PC-3 (cell line): ENCODE measurements at regions not wholly inside any gene's neighbourhood (a gene's known extent, or its start where the extent isn't known, plus 50 kb on each side); places are given as distances from the start of the nearest gene placed in this dataset.

Experiments
- ATAC-seq: fragments of 200-7000 bp; cut with Tn5 transposase; 2 replicates; pipeline ENCODE4 v1.9.1; 2020; ENCODE audit warnings: mild to moderate bottlenecking, moderate library complexity
- BruUV-seq: library from RNA; stranded (reverse); fragments of 400-500 nt; replicated peaks from 2 replicates; lab custom pipeline; 2021; lab: Mats Ljungman, UMichigan
- CTCF ChIA-PET: fragments of 300-600 bp; sonication (Branson Sonifier 250); formaldehyde crosslinking; loops from one replicate; lab custom pipeline; 2022; ENCODE audit warnings: antibody characterized with exemption; lab: Charles Lee
- POLR2A ChIA-PET: fragments of 300-600 bp; sonication (Branson Sonifier 250); formaldehyde crosslinking; loops from one replicate; lab custom pipeline; 2022; ENCODE audit warnings: antibody characterized with exemption; ENCODE audit not compliant: unreplicated experiment; lab: Charles Lee
- DNase-seq: peaks from one replicate; pipeline ENCODE4 v3.0.0-alpha.2; 2015
- H2AFZ ChIP-seq: fragments of 300-600 bp; sonication (generic); 2 replicates; pipeline ENCODE4 v1.6.0; 2016; ENCODE audit warnings: antibody characterized with exemption, low read length
- H3F3A ChIP-seq: fragments of 300-600 bp; sonication (generic); one replicate; pipeline ENCODE4 v1.6.0; 2017; ENCODE audit warnings: antibody characterized with exemption, low read length, control low read depth, mild to moderate bottlenecking; ENCODE audit not compliant: unreplicated experiment
- H3K27ac ChIP-seq: fragments of 300-600 bp; sonication (generic); 2 replicates; pipeline ENCODE4 v1.5.1; 2016; ENCODE audit warnings: mild to moderate bottlenecking, low read length
- H3K27me3 ChIP-seq: fragments of 300-600 bp; sonication (generic); 2 replicates; pipeline ENCODE4 v1.6.1; 2016; ENCODE audit warnings: low read length, mixed read lengths
- H3K36me3 ChIP-seq: fragments of 300-600 bp; sonication (generic); 2 replicates; pipeline ENCODE4 v1.6.1; 2016; ENCODE audit warnings: low read depth, mixed run types, low read length, mixed read lengths
- H3K4me1 ChIP-seq: fragments of 300-600 bp; sonication (generic); 2 replicates; pipeline ENCODE4 v1.5.1; 2016; ENCODE audit warnings: low read length; ENCODE audit not compliant: insufficient read depth
- H3K4me2 ChIP-seq: fragments of 300-600 bp; sonication (generic); 2 replicates; pipeline ENCODE4 v1.6.0; 2016; ENCODE audit warnings: low read length
- H3K4me3 ChIP-seq: fragments of 300-600 bp; sonication (generic); 2 replicates; pipeline ENCODE4 v1.5.1; 2016; ENCODE audit warnings: mild to moderate bottlenecking, low read length, mixed read lengths
- H3K79me2 ChIP-seq: fragments of 300-600 bp; sonication (generic); 2 replicates; pipeline ENCODE4 v1.6.1; 2017; ENCODE audit warnings: low read length, mixed read lengths
- H3K9ac ChIP-seq: fragments of 300-600 bp; sonication (generic); 2 replicates; pipeline ENCODE4 v1.6.0; 2016; ENCODE audit warnings: mild to moderate bottlenecking, low read length
- H3K9me2 ChIP-seq: fragments of 300-600 bp; sonication (generic); replicated peaks from 2 replicates; pipeline ENCODE4 v1.6.1; 2016; ENCODE audit warnings: mixed run types, low read length, mixed read lengths
- H3K9me3 ChIP-seq: fragments of 300-600 bp; sonication (generic); 2 replicates; pipeline ENCODE4 v1.6.1; 2016; ENCODE audit warnings: low read length, mixed read lengths
- H4K20me1 ChIP-seq: fragments of 300-600 bp; sonication (generic); 2 replicates; pipeline ENCODE4 v1.6.1; 2016; ENCODE audit warnings: low read length, mixed read lengths
- CTCF ChIP-seq: fragments of 300-600 bp; sonication (generic); conservative IDR thresholded peaks from 2 replicates; pipeline ENCODE4 v1.5.1; 2017; ENCODE audit warnings: antibody characterized with exemption, low read depth, mild to moderate bottlenecking, low read length
- EZH2 ChIP-seq: fragments of 300-600 bp; sonication (generic); IDR thresholded peaks from one replicate; pipeline ENCODE4 v1.6.1; 2017; ENCODE audit warnings: antibody characterized with exemption, mild to moderate bottlenecking, low read length; ENCODE audit not compliant: unreplicated experiment
- EZH2phosphoT487 ChIP-seq: fragments of 300-600 bp; sonication (generic); IDR thresholded peaks from 2 replicates; pipeline ENCODE4 v1.6.1; 2018; ENCODE audit warnings: mild to moderate bottlenecking, antibody characterized with exemption, low read length, borderline replicate concordance
- intact Hi-C: fragments of 100-400 bp; cut with micrococcal nuclease; formaldehyde crosslinking; loops from 2 replicates; pipeline ENCODE4 v1.9.0; 2023

GRCh38 chr6:1470040-1470439 lies 80.7 kb downstream of the FOXF2 start:
- CTCF ChIA-PET: no interaction called here
- no peak for ATAC-seq
- BruUV-seq: no TSS peak

GRCh38 chr6:1472643-1473042 lies 83.3 kb downstream of the FOXF2 start:
- H3K27me3 ChIP-seq: 0 out of 2 replicates have a peak, but pooled peaks cover 6% of the 10 kb centered on the region
- no peaks in the 10 kb centered on the region for H3K79me2 ChIP-seq
- H3K4me2 ChIP-seq: no peak overlapping the region
- ATAC-seq: no peak
- no peaks in the 10 kb centered on the region for H3K9me3 ChIP-seq
- H3F3A ChIP-seq: no peaks in the 10 kb centered on the region
- H3K27ac ChIP-seq: no peak overlapping the region
- intact Hi-C loops: no loop called here
- H3K36me3 ChIP-seq: no peaks in the 10 kb centered on the region
- no peak overlapping the region for H3K4me3 ChIP-seq
- no TSS peak for BruUV-seq
- ChIA-PET POLR2A (no interaction called here), CTCF (no interaction called here)
- DNase-seq: no peak
- no peak overlapping the region for H3K9ac ChIP-seq
- H4K20me1 ChIP-seq: no peaks in the 10 kb centered on the region
- H3K9me2 ChIP-seq: no peaks in the 10 kb centered on the region
- no peak for TF ChIP-seq EZH2
- no peak for TF ChIP-seq EZH2phosphoT487
- no peak for TF ChIP-seq CTCF
- no peak overlapping the region for H2AFZ ChIP-seq
- peaks cover 9% of the 10 kb centered on the region for H3K4me1 ChIP-seq

More at GRCh38 chr6:1470040-1470439, 80.7 kb downstream of the FOXF2 start:
- Histone ChIP-seq H4K20me1 (no peaks in the 10 kb centered on the region), H3K4me3 (no peak overlapping the region), H3K4me2 (no peak overlapping the region), H3K9me3 (no peaks in the 10 kb centered on the region), H2AFZ (no peak overlapping the region), H3K79me2 (no peaks in the 10 kb centered on the region), H3K27me3 (0 out of 2 replicates have a peak, but pooled peaks cover 6% of the 10 kb centered on the region), H3K27ac (no peak overlapping the region), H3K4me1 (no peaks in the 10 kb centered on the region), H3K36me3 (no peaks in the 10 kb centered on the region), H3F3A (no peaks in the 10 kb centered on the region), H3K9me2 (no peaks in the 10 kb centered on the region), H3K9ac (no peak overlapping the region)
- POLR2A ChIA-PET: no interaction called here
- DNase-seq: no peak
- intact Hi-C loops: no loop called here
- TF ChIP-seq CTCF (no peak), EZH2 (no peak), EZH2phosphoT487 (no peak)

- Histone ChIP-seq H2AFZ (no peak overlapping the region), H3K27ac (no peak overlapping the region), H3K4me3 (no peak overlapping the region), H3K9ac (no peak overlapping the region), H3K4me2 (no peak overlapping the region), H3F3A (no peaks in the 10 kb centered on the region), H3K27me3 (0 out of 2 replicates have a peak, but pooled peaks cover 1% of the 10 kb centered on the region), H3K4me1 (peaks cover 10% of the 10 kb centered on the region), H3K9me3 (no peaks in the 10 kb centered on the region), H4K20me1 (no peaks in the 10 kb centered on the region), H3K79me2 (no peaks in the 10 kb centered on the region), H3K36me3 (no peaks in the 10 kb centered on the region), H3K9me2 (no peaks in the 10 kb centered on the region)
- CTCF ChIA-PET: no interaction called here
- TF ChIP-seq EZH2phosphoT487 (no peak), EZH2 (no peak), CTCF (no peak)
- DNase-seq (no peak), ATAC-seq (no peak)
- POLR2A ChIA-PET: no interaction called here
- BruUV-seq: no TSS peak
- intact Hi-C loops: no loop called here
Observed at GRCh38 chr6:1473166-1473565, 83.8 kb downstream of the FOXF2 start.
